Breast epithelium (tissue), 3 donors: ENCODE measurements at regions not wholly inside any gene's neighbourhood (a gene's known extent, or its start where the extent isn't known, plus 50 kb on each side); places are given as distances from the start of the nearest gene placed in this dataset.

Experiments used
- CTCF ChIP-seq, 3 donors: fragments of 450-650 bp; IDR thresholded peaks; one replicate each; pipeline ENCODE4 v1.5.1; 2016 to 2017; ENCODE audit warnings: antibody characterized with exemption in 3 of 3, mild to moderate bottlenecking in 3 of 3, moderate library complexity in 3 of 3
- POLR2A ChIP-seq: fragments of 450-650 bp; IDR thresholded peaks from one replicate; pipeline ENCODE4 v1.6.1; 2016; ENCODE audit warnings: antibody characterized with exemption, mild to moderate bottlenecking, moderate library complexity

- no peak for TF ChIP-seq CTCF (IDR thresholded peaks at IDR 0.05)
- TF ChIP-seq POLR2A: no peak
Measured at GRCh38 chr16:63596716-63597115, 1525.1 kb downstream of the CDH11 start.
